HG03025 (cell line): ENCODE measurements at regions not wholly inside any gene's neighbourhood (a gene's known extent, or its start where the extent isn't known, plus 50 kb on each side); places are given as distances from the start of the nearest gene placed in this dataset.

Experiments
- ATAC-seq: cut with Tn5 transposase; IDR thresholded peaks from one replicate; pipeline ENCODE4 v1.9.1; 2021; ENCODE audit warnings: mild to moderate bottlenecking, moderate library complexity; ENCODE audit not compliant: unreplicated experiment, low FRiP score

DNA sequence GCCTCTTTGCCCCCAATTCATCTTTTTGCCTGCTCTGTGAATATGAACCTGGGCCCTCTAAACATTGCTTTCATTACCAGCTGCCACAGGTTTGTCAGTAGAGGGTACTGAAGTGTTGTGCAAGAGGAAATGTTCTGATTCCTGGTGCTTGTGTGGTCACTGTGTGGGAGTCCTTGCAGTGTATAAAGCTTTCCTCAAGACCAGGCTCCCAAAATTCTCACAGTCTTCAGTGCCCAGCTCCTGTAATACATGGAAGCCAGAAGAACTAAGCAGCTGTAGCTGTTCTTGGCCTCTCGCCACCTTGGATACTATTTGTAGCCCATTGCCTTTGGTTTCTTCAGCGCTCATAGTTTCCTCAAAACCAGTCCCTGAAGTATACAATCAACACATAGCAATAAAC, 1046.2 kb downstream of the BRINP3 start:
- ATAC-seq: no peak

- ATAC-seq: no peak
Measured at GRCh38 chr1:189432753-189433152, 1044.9 kb downstream of the BRINP3 start.

DNA sequence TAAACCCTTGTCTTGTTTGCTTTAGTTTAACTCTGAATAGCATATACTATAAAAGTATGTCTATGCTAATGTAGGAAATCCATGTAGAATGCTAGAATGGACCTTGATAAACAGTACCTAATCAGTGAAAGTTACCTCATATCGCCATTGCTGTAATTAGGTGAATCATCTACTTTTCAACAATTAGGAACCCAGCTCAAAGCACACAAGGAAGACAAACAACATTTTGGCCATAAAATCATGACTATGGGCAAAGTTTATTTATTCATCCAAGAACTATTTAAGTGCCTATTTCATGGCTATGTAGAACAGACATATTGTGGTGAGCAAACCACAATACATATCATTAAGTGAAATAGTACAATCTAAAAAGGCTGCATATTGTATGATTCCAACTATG, 1043.2 kb downstream of the BRINP3 start:
- ATAC-seq: no peak

GRCh38 chr1:189435398-189435797, 1042.3 kb downstream of the BRINP3 start:
- no peak for ATAC-seq

DNA sequence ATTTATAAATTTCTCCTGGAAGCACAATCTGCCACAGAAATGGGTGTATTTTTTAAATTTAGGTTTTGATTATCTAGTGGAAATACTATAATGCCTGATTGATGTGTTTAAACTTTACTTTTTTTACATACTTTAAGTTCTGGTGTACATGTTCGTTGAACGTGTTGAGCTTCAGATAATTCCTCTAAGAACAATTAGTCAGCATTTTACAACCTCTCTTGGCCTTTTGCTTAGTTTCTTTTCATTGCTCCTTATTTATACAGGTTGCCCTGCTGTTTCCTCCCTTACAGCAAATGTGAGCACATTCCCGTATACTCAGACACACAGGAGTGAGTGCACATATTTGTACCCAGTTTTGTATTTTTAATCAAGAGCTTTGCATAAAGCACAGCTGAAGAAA, 1038.9 kb downstream of the BRINP3 start:
- ATAC-seq: no peak

DNA sequence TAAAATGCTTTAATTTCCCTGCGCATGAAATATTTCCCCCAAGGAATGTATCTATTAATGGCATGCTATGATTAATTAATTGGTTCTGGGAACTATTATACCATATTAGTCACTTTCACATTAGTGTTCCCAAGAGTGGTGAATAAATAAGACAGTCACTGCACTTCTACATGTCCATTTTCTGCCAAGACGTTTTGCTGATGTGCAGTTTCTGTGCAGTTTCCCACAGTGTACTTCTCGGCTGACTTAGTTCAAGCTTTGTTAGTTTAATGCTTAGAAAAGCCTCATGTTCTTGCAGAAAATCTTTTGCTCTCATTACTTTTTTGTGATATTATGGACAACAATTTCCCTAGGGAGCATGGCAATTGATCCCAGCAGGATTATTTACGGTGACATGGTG, 1014.5 kb downstream of the BRINP3 start:
- ATAC-seq: no peak

- no peak for ATAC-seq
Measured at GRCh38 chr1:189496768-189497167, 980.9 kb downstream of the BRINP3 start.

- ATAC-seq: no peak
Measured at GRCh38 chr1:189499736-189500135, 977.9 kb downstream of the BRINP3 start.

DNA sequence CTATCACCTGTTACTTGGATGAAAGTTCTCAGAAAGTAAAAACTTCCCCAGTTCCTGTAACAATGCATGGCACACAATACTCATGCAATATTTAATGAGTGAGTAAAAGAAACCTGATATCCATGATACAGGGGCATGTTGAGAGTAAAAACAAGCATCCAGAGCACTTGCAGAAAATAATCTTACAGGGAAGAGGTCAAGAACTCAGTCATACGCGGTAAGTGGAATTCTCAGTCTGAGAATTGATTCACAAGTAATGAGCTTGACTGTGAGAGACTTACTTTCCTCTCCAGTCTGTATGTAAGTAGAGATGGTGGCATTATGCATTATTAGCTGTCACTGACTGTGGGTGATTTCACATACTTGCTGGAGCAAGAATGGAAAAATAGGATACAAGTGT, 976.9 kb downstream of the BRINP3 start:
- ATAC-seq: no peak

DNA sequence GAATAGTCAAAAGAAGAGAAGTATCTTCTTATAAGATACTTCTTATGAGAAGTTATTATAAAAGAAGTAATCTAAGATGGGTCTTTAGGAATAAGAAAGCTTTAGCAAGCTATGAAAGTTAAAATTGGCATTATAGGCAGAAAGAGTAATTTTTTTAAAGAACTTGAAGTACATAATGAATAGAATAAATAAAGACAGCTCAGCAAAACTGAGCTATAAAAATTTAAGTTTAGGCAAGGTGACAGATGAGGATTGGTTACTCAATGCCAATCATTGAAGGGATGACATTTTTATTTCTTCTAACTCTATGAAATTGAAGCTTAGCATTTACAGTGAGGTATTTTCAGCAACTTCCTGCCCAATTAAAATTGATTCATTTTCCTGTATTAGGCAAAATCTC, 966.8 kb downstream of the BRINP3 start:
- ATAC-seq: no peak

- no peak for ATAC-seq
Measured at GRCh38 chr1:189513091-189513490, 964.6 kb downstream of the BRINP3 start.

DNA sequence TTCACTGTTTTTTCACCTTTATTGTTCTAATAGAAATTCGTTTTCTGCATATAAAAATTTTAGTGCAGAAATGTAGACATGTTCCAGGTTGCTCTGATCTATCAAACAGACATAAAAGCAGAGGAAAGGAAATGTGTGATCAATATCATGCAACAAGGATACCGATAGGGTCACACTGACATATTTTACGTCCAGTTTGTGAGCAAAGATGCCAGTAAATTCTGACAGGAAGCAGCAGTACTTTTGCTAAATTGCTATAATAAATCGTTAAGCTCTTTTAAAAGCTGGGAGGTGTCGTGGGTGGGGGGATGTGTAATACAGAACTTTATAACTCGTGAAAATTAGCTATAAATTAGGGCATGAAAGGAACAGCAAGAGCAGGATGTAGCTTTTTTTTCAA, 955.2 kb downstream of the BRINP3 start:
- ATAC-seq: no peak

DNA sequence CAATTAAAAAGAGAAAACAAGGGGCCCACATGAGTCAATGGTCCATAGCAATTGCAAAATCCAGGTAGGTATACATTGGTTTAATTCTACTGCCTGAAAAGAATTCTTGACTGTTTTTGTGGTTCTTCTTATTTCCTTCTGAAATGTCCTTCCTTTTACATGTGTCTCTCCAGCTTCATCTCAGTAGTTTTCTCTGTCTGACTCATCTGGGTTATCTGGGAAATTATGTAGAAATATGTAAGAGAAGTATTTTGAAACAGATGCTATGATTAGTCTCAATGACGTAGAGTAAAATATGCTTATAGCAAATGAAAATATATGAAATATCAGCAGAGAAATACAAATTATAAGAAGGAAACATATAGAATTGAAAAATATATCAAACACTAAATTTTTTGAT, 953.2 kb downstream of the BRINP3 start:
- no peak for ATAC-seq

DNA sequence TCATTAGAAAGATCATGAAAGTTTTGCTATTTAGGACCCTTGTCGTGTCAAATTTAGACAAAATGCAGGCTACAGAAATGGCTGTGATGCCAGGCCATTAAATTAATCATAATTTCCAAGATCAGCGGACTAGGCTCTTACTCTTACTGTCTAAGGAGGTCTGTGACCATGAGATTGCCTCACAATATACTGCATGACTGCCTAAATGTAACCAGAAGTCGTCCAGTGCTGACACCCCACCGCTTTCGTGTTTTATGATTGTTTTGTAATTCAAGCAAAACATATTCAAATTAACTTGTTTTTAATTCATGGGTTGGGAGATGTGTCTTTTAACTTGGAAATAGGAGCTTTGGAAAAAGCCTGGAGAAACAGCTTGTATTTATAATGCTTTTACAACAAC, 947.5 kb downstream of the BRINP3 start:
- no peak for ATAC-seq

DNA sequence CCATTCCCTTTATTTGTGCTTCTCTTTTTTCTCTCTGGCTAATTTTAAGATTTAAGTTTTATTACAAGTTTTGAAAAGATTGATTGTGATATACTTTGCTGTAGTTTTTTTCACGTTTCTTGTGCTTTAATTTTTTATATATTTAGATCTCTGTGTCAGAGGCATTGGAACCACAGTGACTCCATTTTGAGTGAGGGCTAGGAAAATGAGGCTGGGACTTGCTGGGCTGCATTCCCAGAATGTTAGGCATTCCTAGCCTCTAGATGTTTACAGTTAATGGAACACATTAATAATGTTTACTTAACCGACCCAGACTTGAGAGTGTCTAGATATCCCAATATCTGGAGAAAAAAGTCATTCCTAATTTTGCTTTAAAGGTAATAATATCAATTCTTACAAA, 939.4 kb downstream of the BRINP3 start:
- no peak for ATAC-seq

GRCh38 chr1:189550498-189550897, 927.2 kb downstream of the BRINP3 start:
- no peak for ATAC-seq

GRCh38 chr1:189563784-189564183, 913.9 kb downstream of the BRINP3 start:
- no peak for ATAC-seq

DNA sequence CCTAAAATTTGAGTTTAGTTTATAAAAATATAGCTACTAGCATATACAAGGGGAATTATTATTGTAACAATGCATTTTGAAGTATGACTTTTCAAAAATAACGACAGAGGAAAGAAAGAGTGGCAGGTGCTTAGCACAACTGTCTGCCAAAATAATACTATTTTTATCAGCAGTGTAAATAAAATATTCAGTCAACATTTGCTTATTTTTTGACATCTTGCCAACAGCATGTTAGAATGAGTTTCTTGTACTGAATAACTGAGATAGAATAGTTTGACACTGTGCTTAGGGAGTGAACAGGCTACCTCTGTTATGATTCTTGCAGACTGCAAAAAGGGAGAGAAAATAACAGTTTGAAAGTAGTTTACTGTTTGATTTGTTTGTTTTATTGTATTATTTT, 909.8 kb downstream of the BRINP3 start:
- ATAC-seq: no peak

- ATAC-seq: no peak
Measured at GRCh38 chr1:189596197-189596596, 881.5 kb downstream of the BRINP3 start.

- ATAC-seq: no peak
Measured at GRCh38 chr1:189597083-189597482, 880.6 kb downstream of the BRINP3 start.

DNA sequence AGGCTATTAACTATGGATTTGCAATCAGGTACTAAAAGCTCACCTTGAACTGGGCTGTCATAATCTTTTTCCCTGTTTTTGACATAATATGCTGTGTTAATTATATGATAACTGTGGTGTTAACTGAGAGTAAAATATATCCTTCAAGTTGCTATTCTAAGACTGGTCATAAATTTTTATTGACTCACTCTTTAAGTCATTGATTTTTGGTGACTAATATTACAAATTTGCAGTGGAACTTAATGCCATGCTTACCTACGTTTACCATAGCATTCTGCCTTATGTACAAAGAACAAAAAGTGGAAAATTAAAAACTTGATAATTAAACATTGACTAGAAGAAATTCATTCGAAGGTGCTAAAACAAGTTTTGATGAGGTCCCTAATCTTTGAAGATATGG, 872.4 kb downstream of the BRINP3 start:
- no peak for ATAC-seq

DNA sequence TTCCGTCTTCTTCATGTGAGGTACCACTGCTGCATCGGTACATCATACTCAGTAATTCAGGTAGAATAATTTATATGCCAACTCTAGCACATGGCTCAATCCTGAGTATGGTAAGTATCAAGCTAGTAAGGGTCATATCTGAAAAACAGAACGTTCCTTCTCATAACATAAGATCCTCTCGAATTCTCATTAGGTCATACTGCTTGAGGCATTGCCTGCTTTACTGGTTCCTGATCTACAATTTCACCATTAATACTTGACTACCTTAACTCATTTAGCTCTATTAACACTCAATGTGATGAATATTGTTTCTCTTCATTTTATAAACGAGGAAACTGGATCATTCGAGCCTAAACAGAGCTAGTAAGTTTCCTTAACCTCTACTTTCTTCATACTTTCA, 871.6 kb downstream of the BRINP3 start:
- ATAC-seq: no peak

GRCh38 chr1:189606795-189607476, 870.7 kb downstream of the BRINP3 start:
- ATAC-seq: no peak
